Activated CD8-positive, alpha-beta T cell treated with anti-CD3 and anti-CD28 coated beads for 36 hours (primary cell): ENCODE measurements at regions not wholly inside any gene's neighbourhood (a gene's known extent, or its start where the extent isn't known, plus 50 kb on each side); places are given as distances from the start of the nearest gene placed in this dataset.

Source experiments
- ATAC-seq: fragments of 200-7000 bp; cut with Tn5 transposase; one replicate; pipeline ENCODE4 v1.10.0; 2021; ENCODE audit warnings: mild to moderate bottlenecking, moderate library complexity
- CTCF ChIA-PET: fragments of 350-600 bp; sonication (Branson Sonifier 250); formaldehyde crosslinking; loops from one replicate; lab custom pipeline; 2021; ENCODE audit warnings: antibody characterized with exemption; lab: Charles Lee
- POLR2A ChIA-PET: fragments of 350-600 bp; sonication (Branson Sonifier 250); formaldehyde crosslinking; loops from one replicate; lab custom pipeline; 2021; ENCODE audit warnings: antibody characterized with exemption; lab: Charles Lee
- DNase-seq: peaks from one replicate; pipeline ENCODE4 v3.0.0-alpha.2; 2020
- H3K27ac Mint-ChIP-seq: one replicate; pipeline ENCODE4 v1.8.0; 2021; ENCODE audit warnings: mild to moderate bottlenecking, mixed read lengths
- H3K27me3 Mint-ChIP-seq: one replicate; pipeline ENCODE4 v1.8.0; 2021; ENCODE audit warnings: mixed read lengths
- H3K36me3 Mint-ChIP-seq: one replicate; pipeline ENCODE4 v1.8.0; 2021; ENCODE audit warnings: low read depth, mixed read lengths
- H3K4me1 Mint-ChIP-seq: one replicate; pipeline ENCODE4 v1.8.0; 2021; ENCODE audit warnings: low read depth, mixed read lengths
- H3K4me3 Mint-ChIP-seq: one replicate; pipeline ENCODE4 v1.8.0; 2021; ENCODE audit warnings: mild to moderate bottlenecking, moderate library complexity, mixed read lengths
- H3K9me3 Mint-ChIP-seq: one replicate; pipeline ENCODE4 v1.8.0; 2021; ENCODE audit warnings: mixed read lengths
- CTCF ChIP-seq: fragments of 200-600 bp; IDR thresholded peaks from one replicate; pipeline ENCODE4 v1.8.0; 2022; ENCODE audit warnings: antibody characterized with exemption, mild to moderate bottlenecking
- intact Hi-C: fragments of 100-400 bp; cut with micrococcal nuclease; formaldehyde crosslinking; loops from one replicate; pipeline ENCODE4 v1.10.0; 2022

DNA sequence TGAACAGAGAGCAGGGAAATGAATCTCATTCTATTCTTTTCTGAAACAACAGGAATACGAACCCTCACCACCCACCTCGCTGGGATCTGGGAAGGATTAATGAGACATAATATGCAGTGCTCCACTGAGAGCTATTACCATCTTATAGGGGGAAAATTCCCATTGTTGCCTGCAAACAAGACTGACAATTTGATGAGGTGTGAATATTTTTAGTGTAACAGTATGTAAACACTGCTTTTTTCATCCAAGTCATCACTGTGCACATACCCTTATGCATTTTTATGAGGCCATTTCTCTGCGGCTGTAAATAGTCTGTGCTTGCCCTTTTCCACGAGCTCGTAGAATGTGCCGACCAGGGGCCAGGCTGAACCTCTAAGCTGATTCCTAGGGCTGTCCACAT lies 285.6 kb upstream of the CPEB2 start:
- Mint-ChIP-seq H3K27ac (no peak overlapping the region), H3K4me3 (no peak overlapping the region), H3K4me1 (no peaks in the 10 kb centered on the region), H3K36me3 (no peaks in the 10 kb centered on the region), H3K27me3 (peaks cover 11% of the 10 kb centered on the region), H3K9me3 (peaks cover 4% of the 10 kb centered on the region)
- TF ChIP-seq CTCF = no peak
- ATAC-seq (no peak), DNase-seq (no peak)
- CTCF ChIA-PET = no interaction called here
- POLR2A ChIA-PET = no interaction called here
- intact Hi-C loops = no loop called here

DNA sequence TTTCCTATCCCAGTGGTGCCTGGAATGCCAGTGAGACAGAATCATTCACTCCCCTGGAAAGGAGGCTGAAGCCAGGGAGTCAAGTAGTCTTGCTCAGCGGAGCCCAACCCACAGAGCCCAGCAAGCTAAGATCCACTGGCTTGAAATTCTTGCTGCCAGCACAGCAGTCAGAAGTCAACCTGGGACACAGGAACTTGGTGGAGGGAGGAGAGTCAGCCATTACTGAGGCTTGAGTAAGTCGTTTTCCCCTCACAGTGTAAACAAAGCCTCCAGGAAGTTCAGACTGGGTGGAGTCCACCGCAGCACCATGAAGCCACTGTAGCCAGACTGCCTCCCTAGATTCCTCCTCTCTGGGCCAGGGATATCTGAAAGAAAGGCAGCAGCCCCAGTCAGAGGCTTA lies 283.2 kb upstream of the CPEB2 start:
- intact Hi-C loops = no loop called here
- no peak overlapping the region for H3K4me3 Mint-ChIP-seq
- ChIA-PET POLR2A (no interaction called here), CTCF (no interaction called here)
- no peak for DNase-seq
- no peak overlapping the region for H3K27ac Mint-ChIP-seq
- ATAC-seq = no peak
- H3K36me3 Mint-ChIP-seq = no peaks in the 10 kb centered on the region
- peaks cover 9% of the 10 kb centered on the region for H3K27me3 Mint-ChIP-seq
- H3K4me1 Mint-ChIP-seq = no peaks in the 10 kb centered on the region
- peaks cover 4% of the 10 kb centered on the region for H3K9me3 Mint-ChIP-seq
- TF ChIP-seq CTCF = no peak

GRCh38 chr4:14726441-14726840 lies 275.8 kb upstream of the CPEB2 start:
- no peak for TF ChIP-seq CTCF
- DNase-seq (no peak), ATAC-seq (no peak)
- Mint-ChIP-seq H3K9me3 (peaks cover 2% of the 10 kb centered on the region), H3K4me3 (no peak overlapping the region), H3K4me1 (no peaks in the 10 kb centered on the region), H3K36me3 (no peaks in the 10 kb centered on the region), H3K27ac (no peak overlapping the region), H3K27me3 (peaks cover 6% of the 10 kb centered on the region)
- POLR2A ChIA-PET = no interaction called here
- CTCF ChIA-PET = no interaction called here
- intact Hi-C loops = no loop called here

DNA sequence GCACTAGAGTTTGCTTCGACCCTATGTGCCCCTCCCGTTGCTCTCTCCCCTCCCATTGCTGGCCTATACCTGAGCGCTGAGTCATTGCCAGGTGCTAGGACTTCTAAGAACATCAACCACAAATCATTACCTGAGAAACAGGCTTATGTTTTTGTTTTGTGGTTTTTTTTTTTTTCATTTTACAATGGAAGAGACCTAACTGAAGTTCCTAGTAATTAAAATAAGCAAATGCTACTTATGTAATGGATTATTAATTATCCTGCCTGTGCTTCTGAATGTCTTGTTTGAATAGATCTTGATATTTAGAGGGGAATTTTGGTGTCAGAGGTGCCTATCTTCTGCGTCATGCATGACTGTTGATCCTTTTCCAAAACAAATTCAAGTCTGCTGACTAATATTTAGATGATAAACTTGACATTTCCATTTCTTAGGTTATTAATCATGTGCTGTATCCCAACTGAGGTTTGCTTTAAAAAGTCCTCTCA lies 275.4 kb upstream of the CPEB2 start:
- no peak for TF ChIP-seq CTCF
- DNase-seq (no peak), ATAC-seq (no peak)
- ChIA-PET CTCF (no interaction called here), POLR2A (no interaction called here)
- H3K9me3 Mint-ChIP-seq = no peaks in the 10 kb centered on the region
- no peaks in the 10 kb centered on the region for H3K36me3 Mint-ChIP-seq
- no peak overlapping the region for H3K4me3 Mint-ChIP-seq
- no peaks in the 10 kb centered on the region for H3K4me1 Mint-ChIP-seq
- intact Hi-C loops = no loop called here
- no peak overlapping the region for H3K27ac Mint-ChIP-seq
- peaks cover 6% of the 10 kb centered on the region for H3K27me3 Mint-ChIP-seq

GRCh38 chr4:14729282-14730000 lies 272.8 kb upstream of the CPEB2 start:
- Mint-ChIP-seq H3K9me3 (peaks cover 4% of the 10 kb centered on the region), H3K4me1 (no peaks in the 10 kb centered on the region), H3K27me3 (peaks cover 6% of the 10 kb centered on the region), H3K4me3 (no peak overlapping the region), H3K27ac (no peak overlapping the region), H3K36me3 (no peaks in the 10 kb centered on the region)
- DNase-seq (no peak), ATAC-seq (no peak)
- CTCF ChIA-PET = no interaction called here
- intact Hi-C loops = no loop called here
- TF ChIP-seq CTCF = no peak
- POLR2A ChIA-PET = no interaction called here
